ENCODE measurements at regions not wholly inside any gene's neighbourhood (a gene's known extent, or its start where the extent isn't known, plus 50 kb on each side); places are given as distances from the start of the nearest gene placed in this dataset.

GRCh38 chr17:16887523-16888095, 84.3 kb downstream of the TNFRSF13B start:
- Histone ChIP-seq H2AFZ (ENCODE audit: low read depth, low read length, poor library complexity, severe bottlenecking) (no peak overlapping the region), H3K9me2 (ENCODE audit: insufficient read depth) (no peaks in the 10 kb centered on the region), H4K20me1 (ENCODE audit: insufficient read depth) (no peaks in the 10 kb centered on the region), H3K9ac (ENCODE audit: low read length) (no peak overlapping the region), H3K4me2 (ENCODE audit: low read length) (no peak overlapping the region), H3K4me3 (replicated peaks in 1 of 2; ENCODE audit: low read depth in 1 of 2, low read length in 2 of 2) (no peak overlapping the region), H3K9me3 (ENCODE audit: control insufficient read depth in 1 of 2, insufficient read depth in 1 of 2, low read depth in 1 of 2, low read length in 2 of 2) (no peaks in the 10 kb centered on the region), H3K79me2 (ENCODE audit: insufficient read depth, low read length) (no peaks in the 10 kb centered on the region), H3K36me3 (ENCODE audit: control insufficient read depth in 1 of 2, insufficient read depth in 2 of 2, low read length in 2 of 2) (no peaks in the 10 kb centered on the region), H3K27me3 (ENCODE audit: insufficient read depth, low read length) (no peaks in the 10 kb centered on the region), H3K27ac (ENCODE audit: low read depth, low read length) (no peak overlapping the region), H3K4me1 (ENCODE audit: control insufficient read depth in 1 of 2, insufficient read depth in 2 of 2, low read length in 2 of 2) (no peaks in the 10 kb centered on the region)
- no peak for TF ChIP-seq ELF1 (IDR thresholded peaks at IDR 0.05; ENCODE audit: borderline replicate concordance, low read depth)
- no peak for TF ChIP-seq POLR2A (IDR thresholded peaks at IDR 0.05; ENCODE audit: borderline replicate concordance, extremely low read depth, insufficient read depth, insufficient read length)
- TF ChIP-seq CEBPB (IDR thresholded peaks at IDR 0.05; ENCODE audit: low read depth), result no peak
- no peak for TF ChIP-seq ZNF274 (IDR thresholded peaks at IDR 0.05; ENCODE audit: low read depth, low read length)
- ATAC-seq (no peak), DNase-seq (ENCODE audit: low read depth, low spot score) (no peak)
- POLR2A ChIA-PET, result no interaction called here
- RAD21 ChIA-PET (ENCODE audit: low non-redundant PET in 1 of 2, low total read pairs in 2 of 2, uncharacterized antibody in 2 of 2, unreplicated experiment in 2 of 2), result no interaction called here
- intact Hi-C loops (cut with micrococcal nuclease), result no loop called here
- no TSS peak for BruUV-seq (replicated peaks)
- CTCF ChIA-PET, result no interaction called here

GRCh38 chr17:16886655-16887322, 85.1 kb downstream of the TNFRSF13B start:
- Histone ChIP-seq H3K4me1 (ENCODE audit: control insufficient read depth in 1 of 2, insufficient read depth in 2 of 2, low read length in 2 of 2) (no peaks in the 10 kb centered on the region), H3K27me3 (ENCODE audit: insufficient read depth, low read length) (no peaks in the 10 kb centered on the region), H3K79me2 (ENCODE audit: insufficient read depth, low read length) (no peaks in the 10 kb centered on the region), H3K9ac (ENCODE audit: low read length) (no peak overlapping the region), H3K4me2 (ENCODE audit: low read length) (no peak overlapping the region), H3K27ac (ENCODE audit: low read depth, low read length) (no peak overlapping the region), H2AFZ (ENCODE audit: low read depth, low read length, poor library complexity, severe bottlenecking) (no peak overlapping the region), H3K9me3 (ENCODE audit: control insufficient read depth in 1 of 2, insufficient read depth in 1 of 2, low read depth in 1 of 2, low read length in 2 of 2) (no peaks in the 10 kb centered on the region), H4K20me1 (ENCODE audit: insufficient read depth) (no peaks in the 10 kb centered on the region), H3K9me2 (ENCODE audit: insufficient read depth) (no peaks in the 10 kb centered on the region), H3K36me3 (ENCODE audit: control insufficient read depth in 1 of 2, insufficient read depth in 2 of 2, low read length in 2 of 2) (no peaks in the 10 kb centered on the region), H3K4me3 (replicated peaks in 1 of 2; ENCODE audit: low read depth in 1 of 2, low read length in 2 of 2) (no peak overlapping the region)
- intact Hi-C loops (cut with micrococcal nuclease), result no loop called here
- BruUV-seq (replicated peaks), result no TSS peak
- CTCF ChIA-PET, result no interaction called here
- TF ChIP-seq POLR2AphosphoS5 (IDR thresholded peaks at IDR 0.05; ENCODE audit: low read depth, low read length), result no peak
- TF ChIP-seq TCF7L2 (IDR thresholded peaks at IDR 0.05; ENCODE audit: borderline replicate concordance, extremely low read depth, insufficient read depth, insufficient read length), result no peak
- TF ChIP-seq REST (IDR thresholded peaks at IDR 0.05; ENCODE audit: low read depth), result no peak
- no peak for TF ChIP-seq CEBPB (IDR thresholded peaks at IDR 0.05; ENCODE audit: low read depth)
- TF ChIP-seq POLR2A (IDR thresholded peaks at IDR 0.05; ENCODE audit: borderline replicate concordance, extremely low read depth, insufficient read depth, insufficient read length), result no peak
- TF ChIP-seq EZH2phosphoT487 (IDR thresholded peaks at IDR 0.05; ENCODE audit: borderline replicate concordance), result no peak
- TF ChIP-seq ZBTB33 (IDR thresholded peaks at IDR 0.05; ENCODE audit: extremely low read depth, insufficient replicate concordance, low read length), result no peak
- POLR2A ChIA-PET, result no interaction called here
- RAD21 ChIA-PET (ENCODE audit: low non-redundant PET in 1 of 2, low total read pairs in 2 of 2, uncharacterized antibody in 2 of 2, unreplicated experiment in 2 of 2), result no interaction called here
- ATAC-seq (no peak), DNase-seq (ENCODE audit: low read depth, low spot score) (no peak)

Measured in HCT116 (cell line).